GM20431 (cell line): ENCODE measurements at regions not wholly inside any gene's neighbourhood (a gene's known extent, or its start where the extent isn't known, plus 50 kb on each side); places are given as distances from the start of the nearest gene placed in this dataset.
"Not testable (repeated sequence)": the region's sequence is repeated elsewhere in the genome, so short reads cannot be mapped to it uniquely, and the experiment has no call there.

Experiments used
- in situ Hi-C: fragments of 300-500 bp; cut with MseI, MboI; formaldehyde crosslinking; loops from one replicate; pipeline ENCODE4 v1.15.0; 2020; ENCODE audit warnings: low sequenced_read_pairs; ENCODE audit not compliant: unreplicated experiment

- in situ Hi-C loops = no loop called here
Observed at GRCh38 chr16:72658888-72659717, 388.8 kb downstream of the ZFHX3 start.

- in situ Hi-C loops = no loop called here
Observed at GRCh38 chr16:72657791-72658190, 390.1 kb downstream of the ZFHX3 start.

GRCh38 chr16:72657164-72657563 is 390.8 kb downstream of the ZFHX3 start:
- in situ Hi-C loops = no loop called here

- in situ Hi-C loops = no loop called here
Observed at GRCh38 chr16:72654535-72654934, 393.4 kb downstream of the ZFHX3 start.

GRCh38 chr16:72649254-72649944 is 398.5 kb downstream of the ZFHX3 start:
- in situ Hi-C loops = no loop called here

- in situ Hi-C loops = no loop called here
Observed at GRCh38 chr16:72646615-72647014, 401.3 kb downstream of the ZFHX3 start.

- in situ Hi-C loops = no loop called here
Observed at GRCh38 chr16:72645538-72645937, 402.4 kb downstream of the ZFHX3 start.

- in situ Hi-C loops = no loop called here
Observed at GRCh38 chr16:72644911-72645310, 403.0 kb downstream of the ZFHX3 start.

GRCh38 chr16:72639494-72639893 is 408.4 kb downstream of the ZFHX3 start:
- in situ Hi-C loops = no loop called here

GRCh38 chr16:72637306-72637705 is 410.6 kb downstream of the ZFHX3 start:
- in situ Hi-C loops = no loop called here

GRCh38 chr16:72635694-72636093 is 412.2 kb downstream of the ZFHX3 start:
- in situ Hi-C loops = no loop called here

GRCh38 chr16:72635104-72635503 is 412.8 kb downstream of the ZFHX3 start:
- in situ Hi-C loops = no loop called here

- in situ Hi-C loops = not testable (repeated sequence)
Observed at GRCh38 chr16:72627182-72627896, 420.6 kb downstream of the ZFHX3 start.

GRCh38 chr16:72626623-72627022 is 421.3 kb downstream of the ZFHX3 start:
- in situ Hi-C loops = no loop called here

GRCh38 chr16:72621651-72622050 is 426.3 kb downstream of the ZFHX3 start:
- in situ Hi-C loops = no loop called here

GRCh38 chr16:72620853-72621252 is 427.1 kb downstream of the ZFHX3 start:
- in situ Hi-C loops = no loop called here

- in situ Hi-C loops = no loop called here
Observed at GRCh38 chr16:72620348-72620747, 427.6 kb downstream of the ZFHX3 start.

GRCh38 chr16:72615856-72616255 is 432.1 kb downstream of the ZFHX3 start:
- in situ Hi-C loops = no loop called here

GRCh38 chr16:72612718-72613117 is 435.2 kb downstream of the ZFHX3 start:
- in situ Hi-C loops = no loop called here

GRCh38 chr16:72612256-72612655 is 435.7 kb downstream of the ZFHX3 start:
- in situ Hi-C loops = no loop called here

- in situ Hi-C loops = no loop called here
Observed at GRCh38 chr16:72609933-72610332, 438.0 kb upstream of the PMFBP1 start.
